Pancreas (tissue), 10 donors: ENCODE measurements at regions not wholly inside any gene's neighbourhood (a gene's known extent, or its start where the extent isn't known, plus 50 kb on each side); places are given as distances from the start of the nearest gene placed in this dataset.

Source experiments
- ATAC-seq, 4 donors: fragments of 200-7000 bp; cut with Tn5 transposase; one replicate each; pipeline versions ENCODE4 v1.8.0 to v1.9.1; 2020; ENCODE audit warnings: mild to moderate bottlenecking in 4 of 4, moderate library complexity in 4 of 4
- DNase-seq, 6 donors: peaks; one replicate each; pipeline ENCODE4 v3.0.0-alpha.2; 2020
- FAIRE-seq: peaks from 2 replicates; lab custom pipeline; 2012; peaks lifted over from hg19 to GRCh38; lab: Jason Lieb, UNC
- H3K27ac ChIP-seq, 4 donors: fragments of 200-600 bp; sonication (generic); 1 replicate in 3 of 4; 2 replicates in 1 of 4; pipeline versions ENCODE4 v1.5.0 to v1.8.0; 2020
- H3K27me3 ChIP-seq, 4 donors: fragments of 200-600 bp; one replicate each; pipeline ENCODE4 v1.8.0; 2021
- H3K36me3 ChIP-seq, 3 donors: fragments of 200-600 bp; sonication (generic) in 1 of 3; one replicate each; pipeline versions ENCODE4 v1.5.0 to v1.8.0; 2020 to 2021
- H3K4me1 ChIP-seq, 3 donors: fragments of 200-600 bp; one replicate each; pipeline ENCODE4 v1.8.0; 2021
- H3K4me3 ChIP-seq, 4 donors: fragments of 200-600 bp; sonication (generic) in 2 of 4; one replicate each; pipeline versions ENCODE4 v1.5.0 to v1.8.0; 2020 to 2021
- H3K9me3 ChIP-seq, 4 donors: fragments of 200-600 bp; one replicate each; pipeline ENCODE4 v1.8.0; 2021
- WGBS, 2 donors: extraction: QIAGEN DNeasy Blood & Tissue Kit; methylation state at CpG; one replicate each; pipeline ENCODE4 v1.1.7; 2013; 5-methylcytosine and 5-hydroxymethylcytosine counted together
- intact Hi-C, 3 donors: fragments of 100-400 bp; cut with DNase I; formaldehyde crosslinking; loops; one replicate each; pipeline versions ENCODE4 v1.11.1 to v1.14.2; 2022
- TF ChIP-seq, protein P1 (sequence below), 4 donors: fragments of 200-600 bp; sonication (generic) in 3 of 4; IDR thresholded peaks; one replicate each; pipeline versions ENCODE4 v1.5.0 to v1.8.0; 2021; ENCODE audit warnings: antibody characterized with exemption in 4 of 4
- donor health status: healthy with polysubstance abuse.
- donor health status: DM: no; HTN: no; CAD: no; lungs with moderate emphysema.
- donor health status: DM: no; HTN: no; CAD: no.
- donor health status: control.
- donor health status: control.
- donor health status: Bipolar disorder and iron deficiency.
- donor health status: DM: yes; HTN: yes; CAD: no.
- donor health status: DM: no; HTN: no; CAD: no.
- donor health status: DM: no; HTN: no; CAD: no.
- donor health status: DM: yes; HTN: yes; CAD: no.

DNA sequence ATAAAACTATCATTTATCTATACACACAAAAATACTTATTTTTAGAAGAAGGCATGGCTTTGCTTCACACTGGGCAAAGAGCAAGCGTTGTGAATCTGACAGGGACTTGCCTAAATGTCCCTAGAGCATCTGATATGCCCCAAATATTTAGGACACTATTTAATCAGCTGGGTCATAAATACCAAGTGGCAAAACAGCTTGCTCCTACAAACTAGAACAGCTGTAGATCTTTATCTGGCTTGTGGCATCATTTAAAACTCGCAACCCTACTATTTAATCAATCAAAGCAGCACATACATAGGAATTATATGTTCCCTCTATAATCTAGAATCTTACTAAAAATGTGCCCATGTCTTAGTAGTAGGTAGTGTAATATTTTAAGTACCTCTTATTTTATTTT is 999.5 kb downstream of the JRKL start:
- DNase-seq: no peak
- ATAC-seq: no peak
- H3K27ac ChIP-seq: no peak overlapping the region
- no peaks in the 10 kb centered on the region for H3K36me3 ChIP-seq
- 20 to 27% methylated on average over 2 of the region's 2 CpGs for WGBS, 2 donors
- no peaks in the 10 kb centered on the region for H3K9me3 ChIP-seq
- no peaks in the 10 kb centered on the region for H3K27me3 ChIP-seq
- no peak for FAIRE-seq
- TF ChIP-seq, protein P1, sequence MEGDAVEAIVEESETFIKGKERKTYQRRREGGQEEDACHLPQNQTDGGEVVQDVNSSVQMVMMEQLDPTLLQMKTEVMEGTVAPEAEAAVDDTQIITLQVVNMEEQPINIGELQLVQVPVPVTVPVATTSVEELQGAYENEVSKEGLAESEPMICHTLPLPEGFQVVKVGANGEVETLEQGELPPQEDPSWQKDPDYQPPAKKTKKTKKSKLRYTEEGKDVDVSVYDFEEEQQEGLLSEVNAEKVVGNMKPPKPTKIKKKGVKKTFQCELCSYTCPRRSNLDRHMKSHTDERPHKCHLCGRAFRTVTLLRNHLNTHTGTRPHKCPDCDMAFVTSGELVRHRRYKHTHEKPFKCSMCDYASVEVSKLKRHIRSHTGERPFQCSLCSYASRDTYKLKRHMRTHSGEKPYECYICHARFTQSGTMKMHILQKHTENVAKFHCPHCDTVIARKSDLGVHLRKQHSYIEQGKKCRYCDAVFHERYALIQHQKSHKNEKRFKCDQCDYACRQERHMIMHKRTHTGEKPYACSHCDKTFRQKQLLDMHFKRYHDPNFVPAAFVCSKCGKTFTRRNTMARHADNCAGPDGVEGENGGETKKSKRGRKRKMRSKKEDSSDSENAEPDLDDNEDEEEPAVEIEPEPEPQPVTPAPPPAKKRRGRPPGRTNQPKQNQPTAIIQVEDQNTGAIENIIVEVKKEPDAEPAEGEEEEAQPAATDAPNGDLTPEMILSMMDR (IDR thresholded peaks at IDR 0.05): no peak
- no peak overlapping the region for H3K4me3 ChIP-seq
- intact Hi-C loops: no loop called here
- no peaks in the 10 kb centered on the region for H3K4me1 ChIP-seq

- Histone ChIP-seq H3K4me3 (no peak overlapping the region), H3K9me3 (no peaks in the 10 kb centered on the region), H3K36me3 (no peaks in the 10 kb centered on the region), H3K4me1 (no peaks in the 10 kb centered on the region), H3K27me3 (no peaks in the 10 kb centered on the region), H3K27ac (no peak overlapping the region)
- FAIRE-seq (no peak), ATAC-seq (no peak), DNase-seq (no peak)
- intact Hi-C loops: no loop called here
- 43 to 55% methylated on average over 4 of the region's 4 CpGs for WGBS, 2 donors
- TF ChIP-seq, protein P1 (IDR thresholded peaks at IDR 0.05): no peak
Measured at GRCh38 chr11:97398246-97398645, 1008.4 kb downstream of the JRKL start.

- Histone ChIP-seq H3K4me1 (no peaks in the 10 kb centered on the region), H3K36me3 (no peaks in the 10 kb centered on the region), H3K4me3 (no peak overlapping the region), H3K27ac (no peak overlapping the region), H3K27me3 (no peaks in the 10 kb centered on the region), H3K9me3 (no peaks in the 10 kb centered on the region)
- DNase-seq (peak in 1 of 6 donors; percentile 20), FAIRE-seq (no peak), ATAC-seq (no peak)
- intact Hi-C loops: no loop called here
- 64 to 69% methylated on average over 1 of the region's 1 CpG for WGBS, 2 donors
- TF ChIP-seq, protein P1 (IDR thresholded peaks at IDR 0.05): no peak
Measured at GRCh38 chr11:97409141-97409540, 1019.3 kb downstream of the JRKL start.

DNA sequence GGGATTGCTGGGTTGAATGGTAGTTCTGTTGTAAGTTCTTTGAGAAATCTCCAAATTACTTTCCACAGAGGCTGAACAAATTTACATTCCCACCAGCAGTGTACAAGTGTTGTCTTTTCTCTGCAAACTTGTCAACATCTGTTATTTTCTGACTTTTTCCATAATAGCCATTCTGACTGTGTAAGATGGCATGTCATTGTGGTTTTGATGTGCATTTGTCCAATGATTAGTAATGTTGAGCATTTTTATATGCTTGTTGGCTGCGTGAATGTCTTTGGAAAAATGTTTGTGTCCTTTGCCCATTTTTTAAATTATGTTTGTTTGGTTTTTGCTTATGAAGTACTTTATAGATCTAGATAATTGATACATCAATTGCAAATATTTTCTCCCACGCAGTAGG is 1025.0 kb downstream of the JRKL start:
- TF ChIP-seq, protein P1 (IDR thresholded peaks at IDR 0.05): no peak
- FAIRE-seq (no peak), ATAC-seq (no peak), DNase-seq (no peak)
- intact Hi-C loops: no loop called here
- H3K27me3 ChIP-seq: no peaks in the 10 kb centered on the region
- no peaks in the 10 kb centered on the region for H3K4me1 ChIP-seq
- WGBS, 2 donors: 39 to 51% methylated on average over 2 of the region's 2 CpGs
- H3K27ac ChIP-seq: no peak overlapping the region
- no peaks in the 10 kb centered on the region for H3K9me3 ChIP-seq
- no peaks in the 10 kb centered on the region for H3K36me3 ChIP-seq
- no peak overlapping the region for H3K4me3 ChIP-seq

DNA sequence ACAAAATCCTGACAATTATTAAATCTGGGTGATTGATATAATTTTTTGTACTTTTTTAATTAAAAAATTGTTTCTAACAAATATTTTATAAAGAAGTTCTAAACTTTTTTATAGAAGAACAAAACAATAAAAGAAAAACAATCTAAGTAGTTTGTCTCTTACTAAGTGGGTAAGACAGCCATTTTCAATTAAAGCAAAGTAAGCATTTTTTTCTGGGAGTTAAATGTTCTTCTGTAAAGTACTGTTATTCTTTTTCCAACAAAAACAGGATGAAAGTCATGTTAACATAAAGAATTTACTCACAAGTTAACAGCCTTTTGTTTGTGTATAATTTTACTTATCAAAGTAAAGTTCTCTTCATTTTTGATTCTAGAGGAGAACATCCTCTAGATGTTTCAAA is 1029.9 kb downstream of the JRKL start:
- no peaks in the 10 kb centered on the region for H3K27me3 ChIP-seq
- DNase-seq (no peak), ATAC-seq (no peak), FAIRE-seq (no peak)
- no peaks in the 10 kb centered on the region for H3K9me3 ChIP-seq
- no peak overlapping the region for H3K27ac ChIP-seq
- intact Hi-C loops: no loop called here
- no peaks in the 10 kb centered on the region for H3K36me3 ChIP-seq
- no peak overlapping the region for H3K4me3 ChIP-seq
- H3K4me1 ChIP-seq: no peaks in the 10 kb centered on the region
- TF ChIP-seq, protein P1 (IDR thresholded peaks at IDR 0.05): no peak
